GM19043 (cell line): ENCODE measurements at regions not wholly inside any gene's neighbourhood (a gene's known extent, or its start where the extent isn't known, plus 50 kb on each side); places are given as distances from the start of the nearest gene placed in this dataset.
"Not testable (repeated sequence)": the region's sequence is repeated elsewhere in the genome, so short reads cannot be mapped to it uniquely, and the experiment has no call there.

ENCODE experiments used
- ATAC-seq: cut with Tn5 transposase; IDR thresholded peaks from one replicate; pipeline ENCODE4 v1.9.1; 2021; ENCODE audit warnings: low read depth; ENCODE audit not compliant: unreplicated experiment

DNA sequence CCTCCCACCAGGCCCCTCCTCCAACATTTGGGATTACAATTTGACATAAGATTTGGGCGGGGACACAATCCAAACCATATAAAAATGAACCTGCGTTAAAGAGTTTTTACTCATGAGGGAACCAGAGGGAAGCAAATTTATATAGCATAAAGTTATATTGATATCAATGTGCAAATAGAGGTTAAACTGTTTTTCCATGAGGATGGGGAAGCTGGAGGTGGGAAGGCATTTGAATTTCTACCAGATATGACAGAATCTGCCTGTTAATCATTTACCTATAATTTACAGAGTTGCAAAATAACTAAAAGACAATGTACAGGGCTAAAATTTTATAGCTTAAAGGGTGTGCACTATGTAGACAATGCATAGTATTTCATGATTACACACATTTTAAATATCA is 322.0 kb upstream of the FKBP1C start:
- ATAC-seq, result no peak

DNA sequence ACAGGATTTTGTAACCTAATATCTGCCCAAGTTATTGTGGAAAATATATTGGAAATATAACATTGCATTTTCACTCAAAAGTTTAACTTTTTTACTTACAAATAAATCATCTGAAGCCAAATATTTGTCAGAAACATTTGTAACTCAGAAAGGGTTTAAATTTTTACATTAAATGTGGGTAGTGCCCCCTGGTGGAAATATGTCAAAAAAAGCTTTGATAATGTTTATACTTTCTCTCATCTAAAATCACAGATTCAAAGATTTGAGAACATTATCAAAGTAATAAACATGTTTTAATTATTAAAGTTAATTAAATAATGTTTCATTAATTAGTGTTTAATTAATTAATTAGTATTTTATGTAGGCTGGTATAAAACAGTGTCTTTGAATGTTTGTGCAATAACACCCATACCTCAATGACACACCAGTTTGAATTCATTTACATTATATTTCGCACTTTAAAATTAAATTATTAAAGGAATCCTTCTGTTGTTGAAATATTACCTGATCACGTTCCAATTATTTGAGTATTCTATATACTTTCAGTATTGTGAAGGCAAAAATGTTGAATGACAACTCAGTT is 320.1 kb upstream of the FKBP1C start:
- ATAC-seq, result no peak

DNA sequence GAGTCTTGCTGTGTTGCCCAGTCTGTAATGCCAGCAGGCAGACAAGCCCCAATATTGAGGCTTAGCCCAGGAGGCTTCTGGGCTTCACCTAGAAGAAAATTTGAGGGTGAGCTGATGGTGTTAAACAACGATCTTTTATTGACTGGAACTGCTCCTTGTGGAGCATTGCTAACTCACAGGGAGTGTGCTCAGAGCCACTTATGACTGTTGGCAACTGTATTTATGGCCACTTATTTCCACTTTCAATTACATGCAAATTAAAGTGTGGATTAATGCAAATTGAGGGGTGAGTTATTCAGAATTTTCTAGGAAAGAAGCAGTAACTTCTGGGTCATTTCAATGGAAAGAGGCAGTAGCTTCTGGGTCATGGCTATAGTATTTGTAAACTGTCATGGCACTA is 317.2 kb upstream of the FKBP1C start:
- ATAC-seq, result no peak

DNA sequence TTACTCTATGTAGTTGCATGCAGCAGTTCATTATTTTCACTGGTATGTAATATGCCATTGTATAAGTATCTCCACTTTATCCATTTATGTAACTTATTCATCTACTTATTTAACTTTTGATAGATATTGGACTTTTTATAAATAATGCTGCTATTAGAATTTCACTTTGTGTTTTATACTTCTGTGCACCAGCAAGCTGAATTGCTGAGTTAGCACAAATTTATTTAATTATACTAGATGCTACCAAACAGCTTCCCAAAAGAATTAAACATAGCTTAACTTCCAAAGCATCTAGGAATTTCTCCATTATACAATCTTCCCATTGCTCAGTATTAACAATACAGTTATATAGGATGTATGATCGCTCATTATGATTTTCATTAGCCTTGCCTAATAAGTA is 308.0 kb upstream of the FKBP1C start:
- ATAC-seq, result no peak

DNA sequence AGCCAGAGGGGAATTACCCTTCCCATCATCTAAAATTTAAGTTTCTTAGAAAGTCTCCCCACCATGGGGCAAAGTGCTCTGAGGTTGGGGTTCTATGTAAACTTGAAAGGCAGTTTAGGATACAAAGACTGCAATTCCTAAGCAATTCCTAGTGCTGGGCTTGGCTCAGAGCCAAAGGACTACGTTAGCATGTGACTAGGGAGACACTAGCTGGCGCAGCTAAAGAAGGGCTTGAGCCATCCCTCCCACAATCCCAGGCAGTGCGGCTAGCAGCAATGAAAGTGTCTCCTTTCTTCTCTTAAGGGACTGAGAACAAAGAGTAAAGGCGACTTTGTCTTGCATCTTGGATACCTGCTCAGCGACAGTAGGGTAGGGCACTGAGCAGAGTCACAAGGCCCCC is 306.6 kb upstream of the FKBP1C start:
- no peak for ATAC-seq

DNA sequence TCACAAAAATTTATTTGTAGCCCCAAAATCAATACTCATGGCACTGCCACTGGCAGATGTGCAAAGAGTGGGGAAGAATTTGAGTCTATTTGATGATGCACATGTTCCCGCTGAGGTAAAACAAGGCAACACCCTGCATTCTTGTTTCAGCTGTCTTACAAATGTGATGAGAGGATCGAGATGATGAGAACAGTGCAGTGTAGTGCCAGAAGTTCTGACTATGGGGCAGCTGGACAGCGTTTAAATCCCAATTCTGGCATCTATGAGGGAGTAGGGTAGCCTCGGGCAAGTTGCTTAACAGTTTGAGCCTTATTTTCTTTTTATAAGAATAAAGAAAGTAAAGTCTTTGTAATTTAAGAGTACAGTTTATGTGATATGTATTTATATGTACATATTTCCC is 296.7 kb upstream of the FKBP1C start:
- ATAC-seq, result no peak

DNA sequence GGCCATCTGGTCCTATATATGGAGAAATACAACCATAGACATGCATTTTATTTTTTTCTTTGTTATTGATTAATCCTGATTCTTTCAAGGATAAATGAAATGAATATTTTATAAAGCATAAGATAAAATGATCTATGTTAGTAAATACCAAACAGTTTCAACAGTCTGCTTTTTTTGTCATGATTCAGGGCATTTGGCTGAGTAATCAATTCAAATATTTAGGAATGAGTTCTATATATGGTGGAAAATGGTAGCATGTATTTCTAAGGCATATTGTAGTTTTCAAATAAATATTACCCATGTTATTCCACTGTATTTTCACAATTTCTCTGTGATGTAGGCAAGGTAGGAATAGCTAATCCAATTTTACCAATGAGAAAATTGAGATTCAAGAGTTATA is 287.5 kb upstream of the FKBP1C start:
- ATAC-seq, result no peak

DNA sequence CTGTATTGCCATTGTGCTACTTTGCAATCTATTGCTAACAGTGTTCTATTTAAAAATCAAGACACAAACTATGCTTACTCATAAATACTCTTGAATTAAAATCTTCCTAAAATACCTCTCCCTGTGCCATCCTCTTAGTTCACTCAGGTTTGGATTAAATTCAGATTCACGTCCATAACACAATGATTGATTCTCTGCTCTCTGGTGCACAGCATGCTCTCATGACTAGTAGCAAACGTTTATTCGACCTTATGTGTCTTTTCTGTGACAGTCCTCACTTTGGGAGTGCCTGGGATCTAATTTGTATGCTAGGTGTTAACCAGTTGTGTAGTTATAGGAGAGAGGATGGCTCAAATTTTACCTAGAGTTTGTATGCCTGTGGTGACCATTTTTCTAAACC is 270.4 kb upstream of the FKBP1C start:
- no peak for ATAC-seq

DNA sequence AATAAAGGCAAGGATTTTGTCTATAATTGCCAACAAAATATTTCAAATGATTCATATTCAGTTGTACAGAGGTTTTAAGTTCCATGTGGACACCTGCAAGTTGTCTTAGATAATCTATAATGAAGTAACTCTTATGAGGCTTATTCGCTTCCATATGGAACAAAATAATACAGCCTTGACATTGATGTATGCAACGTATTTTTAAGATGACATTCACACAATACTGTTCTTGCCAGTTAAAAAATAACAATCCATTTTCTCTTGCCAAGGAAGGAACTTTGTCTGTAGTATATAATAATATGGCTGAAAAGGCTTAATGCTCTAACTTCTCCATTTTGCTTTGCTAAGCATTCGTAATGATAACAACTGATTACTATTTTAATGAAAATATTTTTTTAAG is 269.3 kb upstream of the FKBP1C start:
- ATAC-seq, result no peak

DNA sequence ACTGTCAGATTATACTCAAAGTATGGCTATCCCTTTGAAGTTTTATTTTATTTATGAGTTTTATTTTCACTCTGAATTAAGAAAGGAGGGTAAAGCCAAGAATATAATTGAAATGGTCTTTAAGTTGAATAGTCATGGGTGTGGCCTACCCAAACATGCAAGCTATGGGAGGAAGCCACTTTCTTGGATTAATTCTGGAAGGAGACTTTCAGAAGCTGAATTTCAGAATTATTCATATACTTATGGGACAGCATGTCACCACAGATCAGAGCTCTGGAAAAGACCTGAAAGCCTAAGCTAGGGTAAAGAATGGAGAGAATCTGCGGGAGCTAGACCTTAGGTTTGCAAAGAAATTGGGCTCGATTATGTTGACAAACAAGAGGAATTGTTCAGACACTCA is 242.4 kb upstream of the FKBP1C start:
- ATAC-seq, result no peak

DNA sequence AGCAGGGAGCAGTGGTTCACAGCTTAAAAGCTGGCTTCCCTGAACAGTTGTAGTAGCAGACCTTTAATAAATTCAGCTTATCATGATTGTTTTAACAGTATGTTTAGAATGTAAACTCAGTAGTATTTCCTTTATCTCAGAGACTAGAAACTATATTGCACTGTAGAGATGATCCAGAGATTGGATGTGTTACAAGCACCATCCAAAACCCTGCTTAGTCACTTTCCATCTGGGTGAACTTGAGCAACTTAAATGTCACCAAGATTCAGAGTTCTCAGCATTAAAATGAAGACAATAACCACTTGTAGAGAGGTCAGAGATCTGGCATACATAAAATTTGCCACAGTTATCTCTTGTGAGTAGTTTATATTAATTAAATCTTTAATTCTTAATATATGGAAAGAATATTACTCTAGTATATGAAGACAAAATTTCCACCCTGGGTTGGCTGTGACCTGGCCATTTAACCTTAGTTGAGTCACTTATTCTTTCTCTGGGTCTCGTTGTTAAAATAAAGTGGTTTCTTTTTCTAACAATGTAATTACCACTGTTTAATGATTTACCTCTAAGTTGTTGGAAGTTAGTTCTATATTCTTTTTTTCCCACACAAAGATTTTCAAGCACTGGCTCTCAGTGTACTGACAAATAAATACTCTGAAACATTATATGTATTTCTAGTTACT is 239.2 kb upstream of the FKBP1C start:
- ATAC-seq, result peak; percentile 49

DNA sequence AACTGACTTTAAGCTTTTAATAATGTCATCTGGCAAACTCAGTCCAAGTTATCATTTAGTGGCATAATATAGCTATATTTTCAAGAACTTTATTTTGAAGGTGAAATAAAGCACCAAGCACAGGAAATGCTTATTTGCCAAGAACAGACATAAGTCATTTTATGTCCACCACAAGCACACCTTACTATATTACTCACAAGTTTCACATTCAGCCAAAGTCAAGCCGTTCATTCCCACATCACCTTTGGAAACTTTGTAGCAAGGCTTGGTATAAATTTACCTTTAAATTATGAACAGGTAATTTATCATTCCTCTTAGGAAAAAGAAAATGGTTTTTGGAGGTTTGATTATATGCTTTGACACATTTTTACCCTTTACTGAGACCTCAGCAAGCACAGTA is 236.8 kb upstream of the FKBP1C start:
- ATAC-seq, result no peak

DNA sequence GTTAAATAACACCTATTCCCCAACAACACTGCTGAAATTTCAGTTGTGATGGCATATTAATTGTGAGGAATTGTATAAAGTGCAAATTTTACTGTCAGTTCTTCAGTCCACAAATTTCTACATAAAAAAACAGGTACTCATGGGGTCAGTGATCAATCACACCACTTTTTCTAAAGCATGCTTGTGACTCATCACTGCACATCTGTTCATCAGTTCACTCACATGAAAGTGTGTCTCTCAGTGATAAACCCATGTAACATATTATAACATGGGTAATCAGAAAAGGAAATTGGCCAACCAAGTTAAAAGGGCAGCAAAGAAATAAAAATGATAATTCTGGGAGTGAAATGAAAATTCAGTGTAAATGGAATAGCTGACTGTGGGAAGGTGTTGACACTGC is 234.7 kb upstream of the FKBP1C start:
- no peak for ATAC-seq

DNA sequence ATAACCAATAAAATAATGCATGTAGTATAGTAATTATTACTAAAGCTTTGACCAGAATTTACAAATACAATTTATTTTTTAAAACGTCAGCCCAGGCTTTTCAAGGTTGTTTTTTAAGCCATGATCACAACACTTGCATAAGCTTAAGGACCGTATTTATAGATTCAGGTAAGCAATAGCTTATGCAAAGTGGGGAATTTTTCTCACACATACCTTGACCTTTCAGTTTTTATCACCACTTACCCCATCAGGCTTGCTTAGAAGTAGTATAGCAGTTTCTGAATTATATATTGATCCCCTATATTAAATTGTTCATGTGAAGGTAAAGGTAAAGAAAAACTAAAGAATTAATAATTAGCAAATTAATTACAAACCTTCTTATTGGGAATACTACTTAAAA is 232.3 kb upstream of the FKBP1C start:
- ATAC-seq, result no peak

DNA sequence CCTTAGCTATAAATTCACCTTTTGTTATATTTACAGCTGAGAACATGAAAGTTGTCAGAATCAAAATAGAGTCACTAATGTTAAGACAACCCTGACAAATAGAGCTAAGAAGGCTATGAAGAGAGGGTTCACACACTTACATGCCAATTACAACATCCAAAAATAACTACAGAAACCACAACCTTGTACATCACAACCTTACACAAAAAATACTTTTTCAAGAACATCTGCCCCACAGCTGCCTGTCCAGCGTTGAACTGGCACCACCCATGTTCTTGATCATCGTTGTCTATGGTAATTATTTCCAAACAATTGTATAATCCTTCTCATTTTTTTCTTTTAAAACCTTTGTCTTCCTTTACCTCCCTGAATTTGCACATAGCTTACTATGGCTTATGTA is 231.2 kb upstream of the FKBP1C start:
- ATAC-seq, result no peak

DNA sequence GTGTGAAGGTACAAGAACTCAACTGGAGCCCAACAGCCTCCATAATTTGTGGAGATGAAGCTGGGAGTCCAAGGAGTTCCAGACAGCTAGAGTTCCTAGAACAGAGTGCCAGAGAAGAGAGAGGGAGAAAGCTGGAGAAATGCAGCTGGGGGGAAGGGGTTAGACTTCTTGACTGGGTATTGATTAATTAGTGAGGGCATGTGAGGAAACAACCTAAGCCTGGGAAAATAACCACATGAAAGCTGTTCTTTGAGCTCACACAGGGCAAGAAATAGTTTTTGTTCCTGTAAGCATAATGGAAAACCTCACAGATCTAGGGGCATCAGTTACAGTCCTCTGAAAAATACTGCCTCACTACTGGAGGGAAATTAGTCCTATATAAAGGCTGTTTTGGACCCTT is 230.5 kb upstream of the FKBP1C start:
- no peak for ATAC-seq

DNA sequence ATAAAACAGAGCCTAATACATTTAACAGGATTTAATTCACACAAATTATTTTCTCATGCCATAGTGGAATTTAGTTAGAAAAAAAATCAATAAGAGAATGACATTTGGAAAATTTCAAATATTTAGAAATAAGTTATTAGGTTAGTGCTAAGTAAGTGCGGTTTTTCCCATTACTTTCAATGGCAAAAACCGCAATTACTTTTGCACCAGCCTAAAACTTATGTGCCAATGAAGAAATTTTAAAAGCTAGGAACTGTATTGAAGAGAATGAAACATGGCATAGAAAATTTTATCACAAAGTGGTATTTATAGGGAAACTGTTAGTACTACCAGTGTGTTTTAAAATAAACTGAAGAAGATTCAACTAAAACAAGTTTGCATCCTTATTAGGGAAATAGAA is 228.3 kb upstream of the FKBP1C start:
- no peak for ATAC-seq

DNA sequence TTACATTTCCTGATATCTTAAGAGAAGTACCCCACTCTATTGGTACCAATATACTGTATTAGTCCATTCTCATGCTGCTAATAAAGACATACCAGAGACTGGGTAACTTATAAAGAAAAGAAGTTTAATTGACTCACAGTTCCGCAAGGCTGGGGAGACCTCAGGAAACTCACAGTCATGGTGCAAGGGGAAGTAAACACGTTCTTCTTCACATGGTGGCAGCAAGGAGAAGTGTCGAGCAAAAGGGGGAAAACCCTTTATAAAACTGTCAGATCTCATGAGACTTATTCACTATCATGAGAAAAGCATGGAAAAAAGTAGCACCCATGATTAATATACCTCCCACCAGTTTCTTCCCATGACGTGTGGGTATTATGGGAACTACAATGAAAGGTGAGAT is 219.6 kb upstream of the FKBP1C start:
- not testable (repeated sequence) for ATAC-seq

DNA sequence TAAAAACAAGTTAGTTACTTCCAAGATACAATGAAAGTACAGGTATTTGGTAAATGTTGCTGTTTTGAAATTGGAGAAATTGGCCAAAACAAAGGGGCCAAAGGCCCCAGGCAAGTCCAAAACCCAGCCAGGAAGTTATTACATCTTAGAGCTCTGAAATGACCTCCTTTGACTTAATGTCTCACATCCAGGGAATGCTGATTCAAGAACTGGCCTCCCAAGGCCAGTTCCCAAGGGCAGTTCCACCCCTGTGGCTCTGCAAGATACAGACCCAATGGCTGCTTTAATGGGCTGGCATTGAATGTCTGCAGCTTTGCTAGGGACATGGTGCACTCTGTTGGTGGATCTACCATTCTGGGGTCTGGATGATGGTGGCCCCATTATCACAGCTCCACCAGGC is 217.3 kb upstream of the FKBP1C start:
- ATAC-seq, result no peak

DNA sequence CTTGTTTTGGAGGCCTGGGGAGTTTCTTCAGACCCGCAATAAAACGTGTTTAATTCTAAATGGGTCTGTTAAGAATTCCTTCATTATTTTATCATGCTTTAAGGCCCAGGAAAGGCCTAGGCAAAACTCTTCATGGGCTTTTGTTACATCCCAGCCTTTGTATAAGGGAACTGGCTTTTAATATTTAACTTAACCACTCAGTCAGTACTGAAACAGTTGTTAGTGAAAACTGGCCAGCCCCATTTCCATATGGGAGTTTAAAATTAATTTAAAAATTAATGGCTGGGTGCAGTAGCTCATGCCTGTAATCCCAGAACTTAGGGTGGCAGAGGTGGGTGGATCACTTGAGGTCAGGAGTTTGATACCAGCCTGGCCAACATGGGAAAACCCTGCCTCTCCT is 213.2 kb upstream of the FKBP1C start:
- ATAC-seq, result no peak

DNA sequence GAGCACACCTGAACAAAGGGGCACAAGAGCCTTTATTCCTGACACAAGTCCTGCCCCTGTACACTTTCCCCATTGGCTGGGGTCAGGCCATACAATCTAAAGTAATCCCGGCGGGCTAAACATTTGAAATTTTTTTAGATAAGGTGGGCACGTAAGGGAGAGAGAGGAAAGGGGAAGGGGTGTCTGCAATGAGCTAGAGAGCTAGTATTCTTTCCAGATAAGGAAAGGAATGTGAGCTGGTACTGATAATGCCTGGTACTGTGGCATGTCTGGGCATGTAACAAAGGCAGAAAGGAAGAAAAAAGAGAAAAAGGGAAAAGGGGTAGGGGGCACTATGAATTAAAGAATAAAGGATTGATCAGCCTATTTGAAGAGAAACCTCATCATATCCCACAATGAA is 212.0 kb upstream of the FKBP1C start:
- not testable (repeated sequence) for ATAC-seq

DNA sequence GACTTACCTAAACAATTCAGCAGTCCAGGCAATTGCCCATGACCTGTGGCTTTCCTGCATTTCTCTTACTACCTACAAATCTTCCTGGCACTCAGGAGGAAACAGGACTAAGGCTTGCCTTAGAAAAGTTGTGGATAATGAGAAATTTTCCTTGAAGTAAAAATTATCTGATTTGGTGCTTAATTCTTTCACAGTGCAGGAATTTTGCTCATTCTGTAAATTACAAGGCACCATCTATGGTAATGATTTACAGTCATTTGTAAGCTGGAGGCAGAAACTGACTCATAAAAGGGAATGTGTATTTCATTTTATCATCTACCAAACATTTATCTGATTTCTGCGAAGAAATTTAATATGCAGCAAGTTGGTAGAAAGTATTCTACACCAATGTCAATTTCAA is 211.5 kb upstream of the FKBP1C start:
- ATAC-seq, result no peak

DNA sequence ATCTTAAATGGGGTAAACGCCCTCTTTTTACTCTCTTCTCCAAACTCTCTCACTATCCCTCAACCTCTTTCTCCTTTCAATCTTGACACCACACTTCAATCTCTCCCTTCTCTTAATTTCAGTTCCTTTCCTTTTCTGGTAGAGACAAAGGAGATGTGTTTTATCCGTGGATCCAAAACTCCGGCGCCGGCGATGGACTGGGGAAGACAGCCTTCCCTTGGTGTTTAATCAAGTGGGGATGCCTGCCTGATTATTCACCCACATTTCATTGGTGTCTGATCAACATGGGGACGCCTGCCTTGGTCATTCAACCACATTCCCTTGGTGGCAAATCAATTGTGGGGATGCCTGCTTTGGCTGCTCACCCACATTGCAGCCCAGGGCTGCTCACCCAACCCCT is 205.3 kb upstream of the FKBP1C start:
- not testable (repeated sequence) for ATAC-seq
